GM21390 (cell line): ENCODE measurements at regions not wholly inside any gene's neighbourhood (a gene's known extent, or its start where the extent isn't known, plus 50 kb on each side); places are given as distances from the start of the nearest gene placed in this dataset.
"Not testable (repeated sequence)": the region's sequence is repeated elsewhere in the genome, so short reads cannot be mapped to it uniquely, and the experiment has no call there.

Experiments used
- ATAC-seq: cut with Tn5 transposase; IDR thresholded peaks from one replicate; pipeline ENCODE4 v1.9.1; 2021; ENCODE audit not compliant: unreplicated experiment

GRCh38 chr5:106292654-106293053, 1378.1 kb downstream of the EFNA5 start:
- no peak for ATAC-seq

- no peak for ATAC-seq
These were observed 1379.9 kb downstream of the EFNA5 start for GRCh38 chr5:106290841-106291240.

- ATAC-seq, result no peak
These were observed 1381.8 kb downstream of the EFNA5 start for GRCh38 chr5:106288979-106289378.

GRCh38 chr5:106277540-106278096, 1393.1 kb downstream of the EFNA5 start:
- no peak for ATAC-seq

- no peak for ATAC-seq
These were observed 1401.4 kb downstream of the EFNA5 start for GRCh38 chr5:106269252-106269843.

GRCh38 chr5:106267256-106267655, 1403.5 kb downstream of the EFNA5 start:
- no peak for ATAC-seq

GRCh38 chr5:106262395-106262794, 1408.3 kb downstream of the EFNA5 start:
- no peak for ATAC-seq

GRCh38 chr5:106259431-106260090, 1411.2 kb downstream of the EFNA5 start:
- ATAC-seq, result not testable (repeated sequence)

GRCh38 chr5:106258591-106259125, 1412.1 kb downstream of the EFNA5 start:
- ATAC-seq, result no peak

- no peak for ATAC-seq
These were observed 1416.0 kb downstream of the EFNA5 start for GRCh38 chr5:106254784-106255183.

GRCh38 chr5:106246044-106246745, 1424.5 kb downstream of the EFNA5 start:
- ATAC-seq, result not testable (repeated sequence)

GRCh38 chr5:106241409-106241808, 1429.3 kb downstream of the EFNA5 start:
- ATAC-seq, result no peak

- ATAC-seq, result no peak
These were observed 1464.7 kb downstream of the EFNA5 start for GRCh38 chr5:106205916-106206571.

- no peak for ATAC-seq
These were observed 1468.7 kb downstream of the EFNA5 start for GRCh38 chr5:106202035-106202434.

GRCh38 chr5:106200971-106201370, 1469.8 kb downstream of the EFNA5 start:
- no peak for ATAC-seq

GRCh38 chr5:106195679-106196474, 1474.9 kb downstream of the EFNA5 start:
- no peak for ATAC-seq

- no peak for ATAC-seq
These were observed 1481.5 kb downstream of the EFNA5 start for GRCh38 chr5:106189121-106189809.

GRCh38 chr5:106185661-106186081, 1485.1 kb downstream of the EFNA5 start:
- no peak for ATAC-seq

- no peak for ATAC-seq
These were observed 1495.8 kb downstream of the EFNA5 start for GRCh38 chr5:106174903-106175302.
